ENCODE measurements at regions not wholly inside any gene's neighbourhood (a gene's known extent, or its start where the extent isn't known, plus 50 kb on each side); places are given as distances from the start of the nearest gene placed in this dataset.

- no peaks in the 10 kb centered on the region for H3K9me3 ChIP-seq
- no peak overlapping the region for H3K4me3 ChIP-seq
- H3K27me3 ChIP-seq, result no peaks in the 10 kb centered on the region
- TF ChIP-seq CTCF (IDR thresholded peaks at IDR 0.05), result no peak
- no peaks in the 10 kb centered on the region for H3K4me1 ChIP-seq
- no peak for DNase-seq (ENCODE audit: low spot score)
- H3K27ac ChIP-seq, result no peak overlapping the region
- no peaks in the 10 kb centered on the region for H3K36me3 ChIP-seq
These were observed 49.9 kb upstream of the LRPAP1 start for GRCh38 chr4:3582091-3582475.
